Epithelial cell of esophagus (primary cell): ENCODE measurements at regions not wholly inside any gene's neighbourhood (a gene's known extent, or its start where the extent isn't known, plus 50 kb on each side); places are given as distances from the start of the nearest gene placed in this dataset.

ENCODE experiments used
- DNase-seq: peaks from one replicate; pipeline ENCODE4 v3.0.0; 2010; ENCODE audit warnings: low read depth
- H3K4me3 ChIP-seq: 2 replicates; pipeline ENCODE4 v1.5.1; 2011; ENCODE audit warnings: mild to moderate bottlenecking, low read length, control low read depth
- CTCF ChIP-seq: IDR thresholded peaks from 2 replicates; pipeline ENCODE4 v1.5.1; 2011; ENCODE audit warnings: low read depth, mild to moderate bottlenecking, low read length, control low read depth, inconsistent platforms; ENCODE audit not compliant: insufficient read depth; ENCODE audit errors: missing control alignments

- no peak for DNase-seq
- no peak for TF ChIP-seq CTCF
- H3K4me3 ChIP-seq = no peak overlapping the region
Observed at GRCh38 chr3:111336511-111336910, 205.5 kb upstream of the CD96 start.

- peak; percentile 85 for DNase-seq
- H3K4me3 ChIP-seq = no peak overlapping the region
- peak; percentile 88 for TF ChIP-seq CTCF
Observed at GRCh38 chr3:111338059-111338698, 203.8 kb upstream of the CD96 start.

GRCh38 chr3:111339017-111339416, 203.0 kb upstream of the CD96 start:
- no peak for TF ChIP-seq CTCF
- H3K4me3 ChIP-seq = no peak overlapping the region
- DNase-seq = no peak

- H3K4me3 ChIP-seq = no peak overlapping the region
- peak; percentile 20 for DNase-seq
- TF ChIP-seq CTCF = no peak
Observed at GRCh38 chr3:111351334-111351733, 190.7 kb upstream of the CD96 start.

GRCh38 chr3:111352585-111352984, 189.4 kb upstream of the CD96 start:
- TF ChIP-seq CTCF = no peak
- H3K4me3 ChIP-seq = no peak overlapping the region
- DNase-seq = no peak

- H3K4me3 ChIP-seq = no peak overlapping the region
- DNase-seq = no peak
- no peak for TF ChIP-seq CTCF
Observed at GRCh38 chr3:111359261-111360030, 182.6 kb upstream of the CD96 start.
